Vagina (tissue), 2 donors: ENCODE measurements at regions not wholly inside any gene's neighbourhood (a gene's known extent, or its start where the extent isn't known, plus 50 kb on each side); places are given as distances from the start of the nearest gene placed in this dataset.
"Not testable (repeated sequence)": the region's sequence is repeated elsewhere in the genome, so short reads cannot be mapped to it uniquely, and the experiment has no call there.

Source experiments
- DNase-seq, 2 donors: peaks; one replicate each; pipeline ENCODE4 v3.0.0-alpha.2; 2017; ENCODE audit errors: extremely low spot score in 2 of 2
- H3K27ac ChIP-seq: fragments of 200-600 bp; sonication (generic); one replicate; pipeline ENCODE4 v1.5.1; 2019
- H3K27me3 ChIP-seq: fragments of 200-600 bp; sonication (generic); one replicate; pipeline ENCODE4 v1.5.1; 2019
- H3K36me3 ChIP-seq, 2 donors: fragments of 200-600 bp; sonication (generic); one replicate each; pipeline ENCODE4 v1.5.1; 2017 to 2019
- H3K4me1 ChIP-seq: fragments of 200-600 bp; sonication (generic); one replicate; pipeline ENCODE4 v1.5.1; 2019
- H3K4me3 ChIP-seq, 2 donors: fragments of 200-600 bp; sonication (generic); 1 replicate in 1 of 2; 2 replicates in 1 of 2; pipeline ENCODE4 v1.5.1; 2016 to 2019
- H3K9me3 ChIP-seq: fragments of 200-600 bp; sonication (generic); one replicate; pipeline ENCODE4 v1.5.1; 2019
- POLR2A ChIP-seq, 2 donors: fragments of 450-650 bp; IDR thresholded peaks; one replicate each; pipeline ENCODE4 v1.6.1; 2017; ENCODE audit warnings: antibody characterized with exemption in 2 of 2, mild to moderate bottlenecking in 2 of 2, moderate library complexity in 2 of 2
- POLR2AphosphoS5 ChIP-seq, 2 donors: sonication (generic); formaldehyde crosslinking; IDR thresholded peaks; one replicate each; pipeline ENCODE4 v1.9.0; 2017; ENCODE audit warnings: antibody characterized with exemption in 2 of 2, mild to moderate bottlenecking in 2 of 2, low read depth in 1 of 2; ENCODE audit not compliant: insufficient read depth in 1 of 2
- intact Hi-C: fragments of 100-400 bp; cut with DNase I; formaldehyde crosslinking; loops from one replicate; pipeline ENCODE4 v1.15.1; 2023
- TF ChIP-seq, protein P1 (sequence below), 3 experiments: fragments of 450-650 bp in 2 of 3; fragments of 200-600 bp in 1 of 3; sonication (generic) in 1 of 3; IDR thresholded peaks; one replicate each; pipeline ENCODE4 v1.5.1; 2017 to 2019; ENCODE audit warnings: antibody characterized with exemption in 3 of 3, mild to moderate bottlenecking in 2 of 3, moderate library complexity in 2 of 3

DNA sequence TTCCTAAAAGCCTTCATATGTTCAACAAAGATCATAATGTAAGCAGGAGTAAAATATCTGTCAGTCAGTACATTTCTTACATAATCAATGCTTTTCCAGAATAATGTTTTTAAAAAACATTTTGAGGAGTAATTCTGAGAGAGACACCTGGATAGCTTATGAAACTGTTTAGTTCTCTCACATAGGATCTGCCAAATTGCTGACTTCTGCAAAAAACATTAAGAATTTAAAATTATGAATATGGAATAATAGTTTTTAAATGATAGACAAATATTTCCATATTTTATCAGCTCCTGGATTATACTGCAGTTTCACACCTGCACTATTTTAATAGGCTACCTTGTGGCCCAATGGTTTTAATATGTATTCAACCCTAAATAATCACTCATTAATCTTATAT is 142.7 kb upstream of the RUNX1 start:
- Histone ChIP-seq H3K27me3 (no peaks in the 10 kb centered on the region), H3K27ac (no peak overlapping the region), H3K36me3 (no peaks in the 10 kb centered on the region), H3K9me3 (no peaks in the 10 kb centered on the region), H3K4me3 (no peak overlapping the region), H3K4me1 (no peaks in the 10 kb centered on the region)
- TF ChIP-seq, protein P1, sequence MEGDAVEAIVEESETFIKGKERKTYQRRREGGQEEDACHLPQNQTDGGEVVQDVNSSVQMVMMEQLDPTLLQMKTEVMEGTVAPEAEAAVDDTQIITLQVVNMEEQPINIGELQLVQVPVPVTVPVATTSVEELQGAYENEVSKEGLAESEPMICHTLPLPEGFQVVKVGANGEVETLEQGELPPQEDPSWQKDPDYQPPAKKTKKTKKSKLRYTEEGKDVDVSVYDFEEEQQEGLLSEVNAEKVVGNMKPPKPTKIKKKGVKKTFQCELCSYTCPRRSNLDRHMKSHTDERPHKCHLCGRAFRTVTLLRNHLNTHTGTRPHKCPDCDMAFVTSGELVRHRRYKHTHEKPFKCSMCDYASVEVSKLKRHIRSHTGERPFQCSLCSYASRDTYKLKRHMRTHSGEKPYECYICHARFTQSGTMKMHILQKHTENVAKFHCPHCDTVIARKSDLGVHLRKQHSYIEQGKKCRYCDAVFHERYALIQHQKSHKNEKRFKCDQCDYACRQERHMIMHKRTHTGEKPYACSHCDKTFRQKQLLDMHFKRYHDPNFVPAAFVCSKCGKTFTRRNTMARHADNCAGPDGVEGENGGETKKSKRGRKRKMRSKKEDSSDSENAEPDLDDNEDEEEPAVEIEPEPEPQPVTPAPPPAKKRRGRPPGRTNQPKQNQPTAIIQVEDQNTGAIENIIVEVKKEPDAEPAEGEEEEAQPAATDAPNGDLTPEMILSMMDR (IDR thresholded peaks at IDR 0.05) = no peak
- intact Hi-C loops = no loop called here
- no peak for DNase-seq

DNA sequence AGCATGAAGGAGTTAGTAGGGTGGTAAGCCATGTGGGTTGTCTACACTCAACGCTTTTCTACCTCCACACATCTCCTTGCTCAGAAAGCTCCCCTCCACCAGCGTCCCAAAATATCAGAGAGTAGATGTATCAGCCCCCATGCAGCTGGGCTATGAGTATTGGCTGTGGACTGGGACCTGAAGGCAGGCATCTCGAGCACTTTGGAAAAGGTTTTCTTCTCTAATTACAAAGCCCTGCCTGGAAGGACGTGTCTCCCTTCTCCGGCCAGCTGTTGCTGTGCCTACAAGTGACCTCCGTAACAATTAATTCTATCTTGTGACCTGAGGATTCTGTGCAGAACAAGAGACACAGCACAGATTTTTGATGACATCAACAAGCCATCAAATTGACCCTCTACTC is 142.0 kb upstream of the RUNX1 start:
- Histone ChIP-seq H3K27ac (no peak overlapping the region), H3K36me3 (no peaks in the 10 kb centered on the region), H3K4me3 (no peak overlapping the region), H3K27me3 (no peaks in the 10 kb centered on the region), H3K4me1 (no peaks in the 10 kb centered on the region), H3K9me3 (no peaks in the 10 kb centered on the region)
- DNase-seq = no peak
- no peak for TF ChIP-seq POLR2AphosphoS5 (IDR thresholded peaks at IDR 0.05; ENCODE audit: insufficient read depth in 1 of 2, low read depth in 1 of 2)
- TF ChIP-seq, protein P1 (IDR thresholded peaks at IDR 0.05) = no peak
- TF ChIP-seq POLR2A (IDR thresholded peaks at IDR 0.05) = no peak
- intact Hi-C loops = no loop called here

GRCh38 chr21:35190201-35190701 is 141.1 kb upstream of the RUNX1 start:
- no peak overlapping the region for H3K4me3 ChIP-seq
- H3K27me3 ChIP-seq = no peaks in the 10 kb centered on the region
- H3K9me3 ChIP-seq = no peaks in the 10 kb centered on the region
- H3K27ac ChIP-seq = no peak overlapping the region
- H3K4me1 ChIP-seq = no peaks in the 10 kb centered on the region
- H3K36me3 ChIP-seq = no peaks in the 10 kb centered on the region
- no peak for TF ChIP-seq POLR2AphosphoS5 (IDR thresholded peaks at IDR 0.05; ENCODE audit: insufficient read depth in 1 of 2, low read depth in 1 of 2)
- TF ChIP-seq, protein P1 (IDR thresholded peaks at IDR 0.05) = no peak
- no peak for TF ChIP-seq POLR2A (IDR thresholded peaks at IDR 0.05)
- DNase-seq = no peak
- intact Hi-C loops = no loop called here

GRCh38 chr21:35189077-35189863 is 140.2 kb upstream of the RUNX1 start:
- Histone ChIP-seq H3K9me3 (no peaks in the 10 kb centered on the region), H3K4me1 (no peaks in the 10 kb centered on the region), H3K27me3 (no peaks in the 10 kb centered on the region), H3K27ac (no peak overlapping the region), H3K36me3 (no peaks in the 10 kb centered on the region), H3K4me3 (no peak overlapping the region)
- intact Hi-C loops = no loop called here
- no peak for DNase-seq
- TF ChIP-seq POLR2AphosphoS5 (IDR thresholded peaks at IDR 0.05; ENCODE audit: insufficient read depth in 1 of 2, low read depth in 1 of 2) (no peak), POLR2A (IDR thresholded peaks at IDR 0.05) (no peak)
- TF ChIP-seq, protein P1 (IDR thresholded peaks at IDR 0.05) = no peak

GRCh38 chr21:35183389-35183788 is 134.3 kb upstream of the RUNX1 start:
- not testable (repeated sequence) for H3K4me1 ChIP-seq

More at GRCh38 chr21:35183389-35183788, 134.3 kb upstream of the RUNX1 start:
- H3K27me3 ChIP-seq, DNase-seq, H3K27ac ChIP-seq, H3K36me3 ChIP-seq, intact Hi-C loops, H3K9me3 ChIP-seq, H3K4me3 ChIP-seq: not testable (repeated sequence)
